RWPE2 (cell line): ENCODE measurements at regions not wholly inside any gene's neighbourhood (a gene's known extent, or its start where the extent isn't known, plus 50 kb on each side); places are given as distances from the start of the nearest gene placed in this dataset.

Experiments
- ATAC-seq: fragments of 200-7000 bp; cut with Tn5 transposase; 3 replicates; pipeline ENCODE4 v1.9.1; 2021; ENCODE audit warnings: low read depth
- DNase-seq: peaks from one replicate; pipeline ENCODE4 v3.0.0-alpha.2; 2020; ENCODE audit warnings: low spot score
- H3K27ac ChIP-seq: fragments of 450-650 bp; 2 replicates; pipeline ENCODE4 v1.5.1; 2017; ENCODE audit warnings: mild to moderate bottlenecking; ENCODE audit not compliant: poor library complexity, severe bottlenecking
- H3K27me3 ChIP-seq: fragments of 250-450 bp; sonication (Bioruptor Pico); 2 replicates; pipeline ENCODE4 v1.5.1; 2021; ENCODE audit warnings: mild to moderate bottlenecking, moderate library complexity; ENCODE audit not compliant: insufficient read depth, poor library complexity, severe bottlenecking
- H3K36me3 ChIP-seq: fragments of 250-450 bp; sonication (Bioruptor Pico); 2 replicates; pipeline ENCODE4 v1.5.1; 2020; ENCODE audit warnings: low read depth, mild to moderate bottlenecking, moderate library complexity
- H3K4me1 ChIP-seq: fragments of 250-450 bp; sonication (Bioruptor Pico); 2 replicates; pipeline ENCODE4 v1.5.1; 2021; ENCODE audit warnings: mild to moderate bottlenecking, moderate library complexity; ENCODE audit not compliant: insufficient read depth, poor library complexity, severe bottlenecking
- H3K4me3 ChIP-seq: fragments of 250-450 bp; sonication (Bioruptor Pico); 2 replicates; pipeline ENCODE4 v1.5.1; 2021; ENCODE audit warnings: mild to moderate bottlenecking, moderate library complexity; ENCODE audit not compliant: severe bottlenecking
- H3K9me3 ChIP-seq: fragments of 250-450 bp; sonication (Bioruptor Pico); 2 replicates; pipeline ENCODE4 v1.5.1; 2021; ENCODE audit warnings: mild to moderate bottlenecking, moderate library complexity; ENCODE audit not compliant: severe bottlenecking
- CTCF ChIP-seq: fragments of 450-650 bp; IDR thresholded peaks from one replicate; pipeline ENCODE4 v1.5.1; 2017; ENCODE audit warnings: mild to moderate bottlenecking, moderate library complexity; ENCODE audit not compliant: poor library complexity, severe bottlenecking

GRCh38 chr13:34637138-34637537, 304.9 kb upstream of the NBEA start:
- no peaks in the 10 kb centered on the region for H3K36me3 ChIP-seq
- ATAC-seq (no peak), DNase-seq (no peak)
- no peaks in the 10 kb centered on the region for H3K27me3 ChIP-seq
- no peak for TF ChIP-seq CTCF
- no peaks in the 10 kb centered on the region for H3K4me1 ChIP-seq
- H3K27ac ChIP-seq: no peak overlapping the region
- H3K9me3 ChIP-seq: no peaks in the 10 kb centered on the region
- H3K4me3 ChIP-seq: no peak overlapping the region

GRCh38 chr13:34637636-34638035, 304.4 kb upstream of the NBEA start:
- Histone ChIP-seq H3K27ac (no peak overlapping the region), H3K36me3 (no peaks in the 10 kb centered on the region), H3K4me1 (no peaks in the 10 kb centered on the region), H3K27me3 (no peaks in the 10 kb centered on the region), H3K9me3 (no peaks in the 10 kb centered on the region), H3K4me3 (no peak overlapping the region)
- ATAC-seq (no peak), DNase-seq (no peak)
- TF ChIP-seq CTCF: no peak

GRCh38 chr13:34638897-34639296, 303.2 kb upstream of the NBEA start:
- Histone ChIP-seq H3K4me1 (no peaks in the 10 kb centered on the region), H3K27ac (no peak overlapping the region), H3K36me3 (no peaks in the 10 kb centered on the region), H3K9me3 (no peaks in the 10 kb centered on the region), H3K4me3 (no peak overlapping the region), H3K27me3 (no peaks in the 10 kb centered on the region)
- DNase-seq (no peak), ATAC-seq (no peak)
- TF ChIP-seq CTCF: no peak

GRCh38 chr13:34640179-34640992, 301.7 kb upstream of the NBEA start:
- no peaks in the 10 kb centered on the region for H3K27me3 ChIP-seq
- no peaks in the 10 kb centered on the region for H3K4me1 ChIP-seq
- no peaks in the 10 kb centered on the region for H3K36me3 ChIP-seq
- no peak for TF ChIP-seq CTCF
- H3K9me3 ChIP-seq: no peaks in the 10 kb centered on the region
- no peak overlapping the region for H3K4me3 ChIP-seq
- ATAC-seq: no peak
- H3K27ac ChIP-seq: no peak overlapping the region
- no peak for DNase-seq

GRCh38 chr13:34640993-34641330, 301.1 kb upstream of the NBEA start:
- Histone ChIP-seq H3K27ac (no peak overlapping the region), H3K4me1 (no peaks in the 10 kb centered on the region), H3K9me3 (no peaks in the 10 kb centered on the region), H3K36me3 (no peaks in the 10 kb centered on the region), H3K27me3 (no peaks in the 10 kb centered on the region), H3K4me3 (no peak overlapping the region)
- no peak for DNase-seq
- no peak for ATAC-seq
- no peak for TF ChIP-seq CTCF
